Left lung (tissue), 4 donors: ENCODE measurements at regions not wholly inside any gene's neighbourhood (a gene's known extent, or its start where the extent isn't known, plus 50 kb on each side); places are given as distances from the start of the nearest gene placed in this dataset.

Experiments used
- ATAC-seq: fragments of 200-7000 bp; cut with Tn5 transposase; one replicate; pipeline ENCODE4 v1.9.1; 2020; ENCODE audit warnings: moderate library complexity
- DNase-seq, 4 donors: peaks; one replicate each; pipeline ENCODE4 v3.0.0-alpha.2; 2013 to 2020
- H3K27ac ChIP-seq, 2 donors: fragments of 200-600 bp; sonication (generic) in 1 of 2; one replicate each; pipeline versions ENCODE4 v1.5.0 to v1.8.0; 2020 to 2021
- H3K27me3 ChIP-seq, 2 donors: fragments of 200-600 bp; sonication (generic) in 1 of 2; one replicate each; pipeline versions ENCODE4 v1.5.0 to v1.8.0; 2020 to 2021
- H3K36me3 ChIP-seq, 2 donors: fragments of 200-600 bp; sonication (generic) in 1 of 2; one replicate each; pipeline versions ENCODE4 v1.5.0 to v1.8.0; 2020 to 2021
- H3K4me1 ChIP-seq, 2 donors: fragments of 200-600 bp; one replicate each; pipeline ENCODE4 v1.8.0; 2021
- H3K4me3 ChIP-seq, 2 donors: fragments of 200-600 bp; sonication (generic) in 1 of 2; one replicate each; pipeline versions ENCODE4 v1.5.0 to v1.8.0; 2020 to 2021; ENCODE audit warnings: mild to moderate bottlenecking in 1 of 2
- H3K9me3 ChIP-seq, 2 donors: fragments of 200-600 bp; sonication (generic) in 1 of 2; one replicate each; pipeline versions ENCODE4 v1.5.0 to v1.8.0; 2020 to 2021
- intact Hi-C, 2 donors: fragments of 100-400 bp; cut with DNase I; formaldehyde crosslinking; loops; one replicate each; pipeline versions ENCODE4 v1.11.2 to v1.14.2; 2022
- TF ChIP-seq, protein P1 (sequence below), 2 donors: fragments of 200-600 bp; sonication (generic) in 1 of 2; IDR thresholded peaks; one replicate each; pipeline versions ENCODE4 v1.5.0 to v1.8.0; 2021; ENCODE audit warnings: antibody characterized with exemption in 2 of 2
- donor health status: DM: no; HTN: yes; CAD: no.
- donor health status: DM: no; HTN: no; CAD: no.

DNA sequence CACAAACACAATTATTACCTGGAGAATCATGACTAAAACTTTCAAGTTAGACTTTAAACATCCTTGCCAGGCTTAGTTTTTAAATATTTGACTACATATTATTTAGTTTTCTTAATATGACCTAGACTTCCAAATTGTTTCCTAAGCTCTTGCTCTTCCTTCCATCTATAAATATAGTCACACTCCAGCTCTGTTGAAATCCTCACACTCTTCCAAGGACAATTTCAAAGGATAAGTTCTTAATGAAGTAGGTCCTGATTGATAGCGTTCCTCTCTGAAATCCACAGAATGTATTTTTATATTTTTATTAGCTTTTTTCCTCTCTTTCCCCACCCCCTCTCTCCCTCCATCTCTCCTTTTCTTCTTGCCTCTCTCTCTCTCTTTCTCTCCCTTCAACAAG, 1074.1 kb upstream of the PCDH20 start:
- no peaks in the 10 kb centered on the region for H3K9me3 ChIP-seq
- TF ChIP-seq, protein P1, sequence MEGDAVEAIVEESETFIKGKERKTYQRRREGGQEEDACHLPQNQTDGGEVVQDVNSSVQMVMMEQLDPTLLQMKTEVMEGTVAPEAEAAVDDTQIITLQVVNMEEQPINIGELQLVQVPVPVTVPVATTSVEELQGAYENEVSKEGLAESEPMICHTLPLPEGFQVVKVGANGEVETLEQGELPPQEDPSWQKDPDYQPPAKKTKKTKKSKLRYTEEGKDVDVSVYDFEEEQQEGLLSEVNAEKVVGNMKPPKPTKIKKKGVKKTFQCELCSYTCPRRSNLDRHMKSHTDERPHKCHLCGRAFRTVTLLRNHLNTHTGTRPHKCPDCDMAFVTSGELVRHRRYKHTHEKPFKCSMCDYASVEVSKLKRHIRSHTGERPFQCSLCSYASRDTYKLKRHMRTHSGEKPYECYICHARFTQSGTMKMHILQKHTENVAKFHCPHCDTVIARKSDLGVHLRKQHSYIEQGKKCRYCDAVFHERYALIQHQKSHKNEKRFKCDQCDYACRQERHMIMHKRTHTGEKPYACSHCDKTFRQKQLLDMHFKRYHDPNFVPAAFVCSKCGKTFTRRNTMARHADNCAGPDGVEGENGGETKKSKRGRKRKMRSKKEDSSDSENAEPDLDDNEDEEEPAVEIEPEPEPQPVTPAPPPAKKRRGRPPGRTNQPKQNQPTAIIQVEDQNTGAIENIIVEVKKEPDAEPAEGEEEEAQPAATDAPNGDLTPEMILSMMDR (IDR thresholded peaks at IDR 0.05), result no peak
- no peak overlapping the region for H3K27ac ChIP-seq
- H3K4me1 ChIP-seq, result no peaks in the 10 kb centered on the region
- H3K4me3 ChIP-seq, result no peak overlapping the region
- intact Hi-C loops, result no loop called here
- no peaks in the 10 kb centered on the region for H3K36me3 ChIP-seq
- peak in 2 of 4 donors; percentile 26 to 33 for DNase-seq
- ATAC-seq, result no peak
- H3K27me3 ChIP-seq, result no peaks in the 10 kb centered on the region

DNA sequence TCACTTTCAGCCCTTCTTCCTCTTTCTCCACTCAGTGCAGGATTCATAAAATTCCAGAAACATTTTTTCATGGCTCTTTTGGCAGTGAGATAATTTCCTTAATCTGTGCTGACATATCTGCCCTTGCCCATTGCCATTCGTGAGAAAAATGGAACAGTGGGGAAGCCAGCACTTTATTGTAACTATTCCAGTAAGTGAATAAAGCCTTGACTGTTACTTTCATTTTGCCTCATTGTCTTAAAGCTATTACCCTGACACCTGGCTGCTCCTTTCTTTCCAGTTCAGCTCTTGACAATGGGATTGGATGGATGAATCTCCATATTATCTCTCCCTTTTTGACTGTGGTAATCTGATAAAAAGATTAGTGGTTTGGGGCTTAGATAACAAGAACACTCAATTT, 1068.1 kb upstream of the PCDH20 start:
- TF ChIP-seq, protein P1 (IDR thresholded peaks at IDR 0.05), result no peak
- ATAC-seq (no peak), DNase-seq (no peak)
- no peaks in the 10 kb centered on the region for H3K36me3 ChIP-seq
- H3K27me3 ChIP-seq, result no peaks in the 10 kb centered on the region
- no peak overlapping the region for H3K27ac ChIP-seq
- H3K9me3 ChIP-seq, result no peaks in the 10 kb centered on the region
- no peak overlapping the region for H3K4me3 ChIP-seq
- no peaks in the 10 kb centered on the region for H3K4me1 ChIP-seq
- intact Hi-C loops, result no loop called here

DNA sequence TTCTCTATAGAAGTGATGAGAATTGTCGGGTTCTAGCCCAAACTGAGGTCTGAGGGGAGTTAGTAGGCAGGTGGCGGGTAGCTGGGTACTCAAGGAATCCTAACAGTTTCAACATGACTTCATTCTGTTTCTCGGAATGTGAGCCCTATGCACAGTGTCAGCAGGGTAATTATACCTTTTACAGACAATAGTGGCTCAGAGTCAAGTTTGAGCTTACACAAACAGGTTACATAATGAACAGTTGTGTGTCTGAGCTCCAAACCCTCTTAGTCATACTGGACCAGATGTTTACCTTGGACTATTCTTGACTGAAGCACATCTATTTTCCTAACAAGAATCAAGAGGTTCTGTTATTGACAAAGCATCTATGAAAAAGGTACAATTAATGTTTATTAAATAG, 1066.7 kb upstream of the PCDH20 start:
- intact Hi-C loops, result no loop called here
- Histone ChIP-seq H3K36me3 (no peaks in the 10 kb centered on the region), H3K27me3 (no peaks in the 10 kb centered on the region), H3K4me3 (no peak overlapping the region), H3K27ac (no peak overlapping the region), H3K4me1 (no peaks in the 10 kb centered on the region), H3K9me3 (no peaks in the 10 kb centered on the region)
- ATAC-seq (no peak), DNase-seq (no peak)
- TF ChIP-seq, protein P1 (IDR thresholded peaks at IDR 0.05), result no peak

DNA sequence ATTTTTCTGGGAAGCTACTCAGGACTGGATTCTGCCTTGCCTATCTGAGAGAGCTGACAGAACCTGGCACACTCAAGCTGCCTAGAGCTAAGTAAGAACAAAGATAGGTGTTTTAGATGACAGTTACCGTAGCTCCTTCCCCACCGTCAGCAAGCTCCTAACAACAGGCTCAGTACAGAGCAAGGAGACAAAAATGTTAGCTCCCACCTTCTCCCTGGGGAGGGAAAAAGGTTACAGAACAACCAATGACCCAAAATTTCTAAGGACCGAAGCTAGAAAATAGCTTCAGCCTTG, 1058.2 kb upstream of the PCDH20 start:
- no peaks in the 10 kb centered on the region for H3K4me1 ChIP-seq
- H3K36me3 ChIP-seq, result no peaks in the 10 kb centered on the region
- TF ChIP-seq, protein P1 (IDR thresholded peaks at IDR 0.05), result no peak
- ATAC-seq, result no peak
- intact Hi-C loops, result no loop called here
- no peak overlapping the region for H3K4me3 ChIP-seq
- no peaks in the 10 kb centered on the region for H3K9me3 ChIP-seq
- H3K27ac ChIP-seq, result no peak overlapping the region
- DNase-seq, result no peak
- H3K27me3 ChIP-seq, result no peaks in the 10 kb centered on the region

DNA sequence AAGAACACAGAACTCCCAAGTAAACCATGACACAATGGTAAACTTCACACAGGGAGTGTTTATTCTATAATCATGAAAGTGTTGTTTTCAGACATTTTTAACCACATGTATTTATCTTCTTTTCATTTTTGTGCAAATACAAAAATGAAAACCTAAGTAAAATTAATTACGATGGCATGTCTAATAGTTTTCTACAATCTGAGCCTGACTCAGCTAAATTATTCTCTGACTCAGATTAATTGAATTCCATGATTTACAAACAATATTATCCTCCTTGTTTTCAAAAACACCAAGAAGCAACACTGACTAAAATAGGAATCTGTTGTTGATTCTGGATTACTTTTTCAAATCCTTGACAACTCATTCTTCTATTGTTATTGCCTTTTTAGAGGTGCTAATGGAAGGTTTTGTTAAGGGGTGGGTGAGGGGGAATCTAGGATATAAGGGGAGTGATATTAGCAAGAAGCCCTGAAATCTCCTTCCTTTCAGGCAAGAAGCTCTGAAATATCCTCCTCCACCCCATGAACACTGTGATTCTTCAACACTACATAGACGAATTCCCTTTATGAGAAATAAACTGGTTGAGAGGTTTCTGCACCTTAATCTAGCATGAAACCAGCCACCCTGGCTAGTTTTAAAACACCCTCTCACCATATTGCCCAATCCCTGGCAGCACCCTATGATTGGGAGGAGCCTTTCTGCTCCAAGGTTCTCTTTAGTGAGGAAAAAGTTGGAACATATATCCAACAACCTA, 1057.7 kb upstream of the PCDH20 start:
- no peaks in the 10 kb centered on the region for H3K9me3 ChIP-seq
- H3K4me1 ChIP-seq, result no peaks in the 10 kb centered on the region
- H3K27me3 ChIP-seq, result no peaks in the 10 kb centered on the region
- no peaks in the 10 kb centered on the region for H3K36me3 ChIP-seq
- TF ChIP-seq, protein P1 (IDR thresholded peaks at IDR 0.05), result no peak
- no peak for ATAC-seq
- intact Hi-C loops, result no loop called here
- no peak for DNase-seq
- no peak overlapping the region for H3K27ac ChIP-seq
- no peak overlapping the region for H3K4me3 ChIP-seq
